ENCODE measurements at regions not wholly inside any gene's neighbourhood (a gene's known extent, or its start where the extent isn't known, plus 50 kb on each side); places are given as distances from the start of the nearest gene placed in this dataset.

- no peak overlapping the region for H3K4me3 ChIP-seq (replicated peaks in 1 of 2; ENCODE audit: low read depth in 1 of 2, low read length in 2 of 2)
- CTCF ChIA-PET = no interaction called here
- no peak for TF ChIP-seq CEBPB (IDR thresholded peaks at IDR 0.05; ENCODE audit: low read depth)
- no peaks in the 10 kb centered on the region for H3K79me2 ChIP-seq (ENCODE audit: insufficient read depth, low read length)
- POLR2A ChIA-PET = no interaction called here
- no peaks in the 10 kb centered on the region for H3K9me2 ChIP-seq (ENCODE audit: insufficient read depth)
- no peak overlapping the region for H3K27ac ChIP-seq (ENCODE audit: low read depth, low read length)
- H3K4me2 ChIP-seq (ENCODE audit: low read length) = no peak overlapping the region
- H3K4me1 ChIP-seq (ENCODE audit: control insufficient read depth in 1 of 2, insufficient read depth in 2 of 2, low read length in 2 of 2) = no peaks in the 10 kb centered on the region
- RAD21 ChIA-PET (ENCODE audit: low non-redundant PET in 1 of 2, low total read pairs in 2 of 2, uncharacterized antibody in 2 of 2, unreplicated experiment in 2 of 2) = no interaction called here
- H3K9me3 ChIP-seq (ENCODE audit: control insufficient read depth in 1 of 2, insufficient read depth in 1 of 2, low read depth in 1 of 2, low read length in 2 of 2) = no peaks in the 10 kb centered on the region
- DNase-seq (ENCODE audit: low read depth, low spot score) (no peak), ATAC-seq (no peak)
- no peak overlapping the region for H2AFZ ChIP-seq (ENCODE audit: low read depth, low read length, poor library complexity, severe bottlenecking)
- H3K9ac ChIP-seq (ENCODE audit: low read length) = no peak overlapping the region
- no peaks in the 10 kb centered on the region for H3K36me3 ChIP-seq (ENCODE audit: control insufficient read depth in 1 of 2, insufficient read depth in 2 of 2, low read length in 2 of 2)
- no peaks in the 10 kb centered on the region for H4K20me1 ChIP-seq (ENCODE audit: insufficient read depth)
- intact Hi-C loops (cut with micrococcal nuclease) = no loop called here
- H3K27me3 ChIP-seq (ENCODE audit: insufficient read depth, low read length) = no peaks in the 10 kb centered on the region
- BruUV-seq (replicated peaks) = no TSS peak
Observed at GRCh38 chrX:34426334-34426733, 230.8 kb downstream of the TMEM47 start.

DNA sequence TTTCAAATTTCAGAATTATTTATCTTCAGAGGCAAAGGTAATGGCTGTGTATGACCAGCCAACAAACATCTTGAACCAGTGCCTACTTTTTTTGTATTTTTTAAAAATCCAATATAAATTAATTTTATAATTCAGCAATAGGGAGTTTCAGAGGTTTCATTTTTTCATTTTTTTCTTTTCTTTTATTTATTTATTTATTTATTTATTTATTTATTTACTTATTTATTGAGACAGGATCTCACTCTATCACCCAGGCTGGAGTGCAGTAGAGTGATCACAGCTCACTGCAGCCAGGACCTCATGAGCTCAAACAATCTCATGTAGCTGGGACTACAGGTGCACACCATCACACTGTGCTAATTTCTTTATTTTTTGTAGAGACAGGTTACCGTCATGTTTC lies 250.5 kb downstream of the TMEM47 start:
- no TSS peak for BruUV-seq (replicated peaks)
- no peaks in the 10 kb centered on the region for H3K36me3 ChIP-seq (ENCODE audit: control insufficient read depth in 1 of 2, insufficient read depth in 2 of 2, low read length in 2 of 2)
- no peaks in the 10 kb centered on the region for H3K9me2 ChIP-seq (ENCODE audit: insufficient read depth)
- no peak overlapping the region for H3K9ac ChIP-seq (ENCODE audit: low read length)
- H2AFZ ChIP-seq (ENCODE audit: low read depth, low read length, poor library complexity, severe bottlenecking) = no peak overlapping the region
- ATAC-seq (no peak), DNase-seq (ENCODE audit: low read depth, low spot score) (no peak)
- no peak overlapping the region for H3K4me2 ChIP-seq (ENCODE audit: low read length)
- H3K79me2 ChIP-seq (ENCODE audit: insufficient read depth, low read length) = no peaks in the 10 kb centered on the region
- POLR2A ChIA-PET = no interaction called here
- CTCF ChIA-PET = no interaction called here
- no peak for TF ChIP-seq FOSL1 (IDR thresholded peaks at IDR 0.05; ENCODE audit: low read depth)
- no peak for TF ChIP-seq CEBPB (IDR thresholded peaks at IDR 0.05; ENCODE audit: low read depth)
- TF ChIP-seq, protein P1, sequence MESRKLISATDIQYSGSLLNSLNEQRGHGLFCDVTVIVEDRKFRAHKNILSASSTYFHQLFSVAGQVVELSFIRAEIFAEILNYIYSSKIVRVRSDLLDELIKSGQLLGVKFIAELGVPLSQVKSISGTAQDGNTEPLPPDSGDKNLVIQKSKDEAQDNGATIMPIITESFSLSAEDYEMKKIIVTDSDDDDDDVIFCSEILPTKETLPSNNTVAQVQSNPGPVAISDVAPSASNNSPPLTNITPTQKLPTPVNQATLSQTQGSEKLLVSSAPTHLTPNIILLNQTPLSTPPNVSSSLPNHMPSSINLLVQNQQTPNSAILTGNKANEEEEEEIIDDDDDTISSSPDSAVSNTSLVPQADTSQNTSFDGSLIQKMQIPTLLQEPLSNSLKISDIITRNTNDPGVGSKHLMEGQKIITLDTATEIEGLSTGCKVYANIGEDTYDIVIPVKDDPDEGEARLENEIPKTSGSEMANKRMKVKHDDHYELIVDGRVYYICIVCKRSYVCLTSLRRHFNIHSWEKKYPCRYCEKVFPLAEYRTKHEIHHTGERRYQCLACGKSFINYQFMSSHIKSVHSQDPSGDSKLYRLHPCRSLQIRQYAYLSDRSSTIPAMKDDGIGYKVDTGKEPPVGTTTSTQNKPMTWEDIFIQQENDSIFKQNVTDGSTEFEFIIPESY (IDR thresholded peaks at IDR 0.05; ENCODE audit: extremely low read depth, insufficient replicate concordance, low read length) = no peak
- intact Hi-C loops (cut with micrococcal nuclease) = no loop called here
- no peaks in the 10 kb centered on the region for H3K4me1 ChIP-seq (ENCODE audit: control insufficient read depth in 1 of 2, insufficient read depth in 2 of 2, low read length in 2 of 2)
- no peaks in the 10 kb centered on the region for H3K9me3 ChIP-seq (ENCODE audit: control insufficient read depth in 1 of 2, insufficient read depth in 1 of 2, low read depth in 1 of 2, low read length in 2 of 2)
- no peak overlapping the region for H3K27ac ChIP-seq (ENCODE audit: low read depth, low read length)
- no peaks in the 10 kb centered on the region for H3K27me3 ChIP-seq (ENCODE audit: insufficient read depth, low read length)
- H3K4me3 ChIP-seq (replicated peaks in 1 of 2; ENCODE audit: low read depth in 1 of 2, low read length in 2 of 2) = no peak overlapping the region
- RAD21 ChIA-PET (ENCODE audit: low non-redundant PET in 1 of 2, low total read pairs in 2 of 2, uncharacterized antibody in 2 of 2, unreplicated experiment in 2 of 2) = no interaction called here
- no peaks in the 10 kb centered on the region for H4K20me1 ChIP-seq (ENCODE audit: insufficient read depth)

Measured in HCT116 (cell line).